Duodenal mucosa (tissue), 2 donors: ENCODE measurements at regions not wholly inside any gene's neighbourhood (a gene's known extent, or its start where the extent isn't known, plus 50 kb on each side); places are given as distances from the start of the nearest gene placed in this dataset.
"Not testable (repeated sequence)": the region's sequence is repeated elsewhere in the genome, so short reads cannot be mapped to it uniquely, and the experiment has no call there.

Experiments used
- H3K27ac ChIP-seq: one replicate; pipeline ENCODE4 v1.7.0; 2013; ENCODE audit warnings: low read depth, low read length
- H3K27me3 ChIP-seq, 2 donors: one replicate each; pipeline ENCODE4 v1.7.0; 2013; ENCODE audit warnings: low read length in 2 of 2, control low read depth in 1 of 2; ENCODE audit not compliant: insufficient read depth in 2 of 2, control insufficient read depth in 1 of 2
- H3K36me3 ChIP-seq, 2 donors: one replicate each; pipeline ENCODE4 v1.7.0; 2013; ENCODE audit warnings: low read length in 2 of 2, control low read depth in 1 of 2; ENCODE audit not compliant: insufficient read depth in 2 of 2, control insufficient read depth in 1 of 2
- H3K4me1 ChIP-seq, 2 donors: one replicate each; pipeline ENCODE4 v1.7.0; 2013; ENCODE audit warnings: low read length in 2 of 2, control low read depth in 1 of 2; ENCODE audit not compliant: insufficient read depth in 2 of 2, control insufficient read depth in 1 of 2
- H3K4me3 ChIP-seq, 2 donors: one replicate each; pipeline ENCODE4 v1.7.0; 2013; ENCODE audit warnings: low read length in 2 of 2, low read depth in 1 of 2
- H3K9ac ChIP-seq, 2 donors: one replicate each; pipeline ENCODE4 v1.7.0; 2013; ENCODE audit warnings: low read length in 2 of 2, low read depth in 1 of 2
- H3K9me3 ChIP-seq, 2 donors: one replicate each; pipeline ENCODE4 v1.7.0; 2013; ENCODE audit warnings: low read length in 2 of 2, control low read depth in 1 of 2; ENCODE audit not compliant: control insufficient read depth in 1 of 2

- H3K4me1 ChIP-seq, H3K4me3 ChIP-seq, H3K27me3 ChIP-seq, H3K27ac ChIP-seq, H3K9ac ChIP-seq, H3K36me3 ChIP-seq, H3K9me3 ChIP-seq: not testable (repeated sequence)
These were observed 112.3 kb upstream of the ITGA6 start for GRCh38 chr2:172315070-172315469.

DNA sequence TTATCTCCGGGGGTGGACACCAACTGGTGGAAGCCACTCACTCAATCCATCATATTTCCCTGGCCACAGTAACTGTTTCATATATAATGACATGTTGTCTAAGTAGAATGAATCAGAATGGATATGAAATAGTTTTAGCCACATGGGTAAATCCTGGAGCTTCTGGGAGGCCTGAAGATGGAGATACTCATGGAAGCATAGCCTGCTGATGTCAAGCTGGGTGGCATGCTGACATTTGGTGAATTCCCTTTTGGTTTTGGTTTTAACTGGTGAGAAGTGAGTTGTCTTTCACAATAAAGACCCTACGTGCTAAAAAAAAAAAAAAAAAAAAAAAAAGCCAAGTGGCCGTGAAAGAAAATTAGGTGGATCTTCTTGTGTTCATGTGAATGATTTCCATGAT lies 105.3 kb upstream of the ITGA6 start:
- no peaks in the 10 kb centered on the region for H3K27me3 ChIP-seq
- H3K9me3 ChIP-seq, result no peaks in the 10 kb centered on the region
- no peak overlapping the region for H3K27ac ChIP-seq
- no peaks in the 10 kb centered on the region for H3K36me3 ChIP-seq
- no peak overlapping the region for H3K9ac ChIP-seq
- H3K4me3 ChIP-seq, result no peak overlapping the region
- H3K4me1 ChIP-seq, result no peaks in the 10 kb centered on the region

DNA sequence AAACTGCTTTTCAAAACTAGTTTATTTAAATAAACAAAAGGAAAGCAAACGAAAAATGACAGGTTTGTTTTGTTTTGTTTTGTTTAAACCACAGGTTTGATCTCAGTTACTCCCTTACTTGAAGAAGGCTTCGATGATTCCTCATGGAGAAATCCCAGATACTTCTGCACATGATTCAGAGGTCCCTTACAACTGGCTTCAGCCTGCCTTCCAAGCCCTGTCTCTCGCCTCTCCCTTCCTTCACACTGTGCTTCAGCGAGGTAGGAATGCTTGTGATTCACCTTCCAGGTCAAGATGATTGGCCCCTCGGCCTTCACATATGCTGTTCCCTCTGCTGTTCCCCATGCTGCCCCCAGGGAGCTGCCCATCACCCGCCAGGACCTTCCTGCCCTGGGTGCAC lies 104.1 kb upstream of the ITGA6 start:
- no peaks in the 10 kb centered on the region for H3K4me1 ChIP-seq
- H3K9ac ChIP-seq, result no peak overlapping the region
- H3K36me3 ChIP-seq, result no peaks in the 10 kb centered on the region
- H3K4me3 ChIP-seq, result no peak overlapping the region
- H3K27me3 ChIP-seq, result no peaks in the 10 kb centered on the region
- H3K27ac ChIP-seq, result no peak overlapping the region
- H3K9me3 ChIP-seq, result no peaks in the 10 kb centered on the region

DNA sequence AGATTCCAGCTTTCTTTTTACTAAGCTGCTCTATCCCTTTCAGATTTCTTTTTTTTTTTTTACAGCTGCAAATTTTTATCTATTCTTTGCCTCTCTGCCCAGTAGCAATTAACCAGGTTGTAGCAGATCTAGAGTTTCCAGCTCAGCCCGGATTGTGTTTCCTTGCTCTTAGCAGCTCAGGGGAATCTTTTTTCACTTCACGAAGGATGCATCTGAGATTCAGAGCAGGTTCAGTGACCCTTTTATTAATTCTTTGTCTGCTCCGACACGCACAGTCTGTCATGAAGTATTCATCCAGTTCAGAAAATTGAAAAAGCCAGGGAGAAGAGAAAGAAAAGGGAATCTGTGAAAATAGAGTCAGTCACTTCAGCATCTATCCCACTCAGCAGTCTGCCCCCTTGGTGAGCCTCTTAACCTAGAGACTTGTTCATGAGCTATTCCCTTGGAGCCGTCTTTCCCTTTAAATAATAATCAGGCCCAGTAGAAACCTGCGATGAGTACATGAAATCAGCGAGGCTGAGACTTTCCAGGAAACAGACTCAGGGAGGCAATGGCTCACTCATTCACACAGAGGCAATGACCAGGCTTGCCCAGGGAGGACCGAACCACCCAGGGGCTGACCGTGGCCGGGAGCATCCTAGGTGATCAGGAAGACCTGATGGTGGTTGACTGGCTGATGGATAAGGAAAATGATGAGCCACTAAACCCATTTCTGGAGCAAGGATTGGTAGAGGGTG lies 103.4 kb upstream of the ITGA6 start:
- Histone ChIP-seq H3K36me3 (no peaks in the 10 kb centered on the region), H3K4me1 (peaks cover 4 to 5% of the 10 kb centered on the region in 2 donors), H3K9me3 (no peaks in the 10 kb centered on the region), H3K27me3 (no peaks in the 10 kb centered on the region), H3K4me3 (no peak overlapping the region), H3K27ac (no peak overlapping the region), H3K9ac (no peak overlapping the region)

GRCh38 chr2:172326211-172326509 lies 101.2 kb upstream of the ITGA6 start:
- no peaks in the 10 kb centered on the region for H3K36me3 ChIP-seq
- H3K4me1 ChIP-seq, result peaks cover 23 to 26% of the 10 kb centered on the region in 2 donors
- H3K9me3 ChIP-seq, result no peaks in the 10 kb centered on the region
- H3K27ac ChIP-seq, result no peak overlapping the region
- H3K27me3 ChIP-seq, result no peaks in the 10 kb centered on the region
- no peak overlapping the region for H3K4me3 ChIP-seq
- no peak overlapping the region for H3K9ac ChIP-seq

DNA sequence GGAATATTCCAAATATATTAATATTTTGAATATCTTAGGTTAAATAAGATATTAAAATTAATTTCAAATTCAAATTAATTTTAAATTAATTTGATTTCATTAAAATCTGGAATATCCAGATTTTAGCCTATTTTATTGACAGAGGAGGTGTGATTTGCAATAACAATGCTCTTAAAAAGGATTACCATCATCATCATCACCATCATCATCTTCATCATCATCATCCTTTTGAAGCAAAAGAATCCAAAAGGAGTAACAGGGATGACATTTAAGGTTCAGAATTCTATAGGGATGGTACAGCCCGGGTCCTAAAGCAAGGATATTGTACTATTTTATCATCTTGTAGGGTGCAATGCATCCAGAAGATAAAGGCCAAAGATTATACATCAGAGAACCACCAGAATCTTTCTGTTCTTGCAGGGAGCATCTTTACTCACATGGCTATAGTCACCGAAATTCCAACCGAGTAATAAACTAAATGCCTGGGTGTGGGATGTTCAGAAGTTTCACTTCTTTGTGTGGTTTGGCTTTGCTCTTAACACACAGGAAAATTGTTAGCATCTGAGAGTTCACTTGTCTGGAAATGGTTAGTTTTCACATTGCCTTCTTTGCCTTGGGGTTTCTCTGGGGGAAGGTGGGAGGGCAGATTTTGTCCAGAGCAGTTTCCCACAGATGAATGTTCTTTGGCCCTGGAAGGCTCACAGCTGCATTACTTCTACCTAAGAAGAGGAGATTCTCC lies 99.1 kb upstream of the ITGA6 start:
- H3K36me3 ChIP-seq, result no peaks in the 10 kb centered on the region
- no peak overlapping the region for H3K4me3 ChIP-seq
- H3K27me3 ChIP-seq, result no peaks in the 10 kb centered on the region
- no peak overlapping the region for H3K27ac ChIP-seq
- H3K9ac ChIP-seq, result no peak overlapping the region
- H3K4me1 ChIP-seq, result peaks cover 28 to 31% of the 10 kb centered on the region in 2 donors
- no peaks in the 10 kb centered on the region for H3K9me3 ChIP-seq

DNA sequence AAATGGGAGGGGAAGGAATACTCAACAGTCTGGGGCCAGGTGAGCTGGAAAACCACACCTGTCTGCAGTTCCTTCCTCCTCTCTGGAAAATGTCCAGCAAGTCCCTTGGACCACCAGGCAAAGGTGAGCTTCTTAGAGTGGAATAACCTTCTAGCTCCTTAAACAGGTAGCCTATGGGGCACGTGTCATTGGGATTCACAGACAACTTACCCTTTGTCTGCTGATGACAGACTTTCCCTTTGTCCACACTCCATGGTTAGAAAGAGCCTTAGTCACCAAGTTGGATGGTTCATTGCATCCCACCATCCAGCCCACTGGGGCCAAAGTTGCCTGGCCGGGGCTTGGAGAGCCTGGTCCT lies 98.0 kb upstream of the ITGA6 start:
- no peaks in the 10 kb centered on the region for H3K27me3 ChIP-seq
- no peak overlapping the region for H3K9ac ChIP-seq
- H3K27ac ChIP-seq, result peak overlapping the region; percentile 53
- H3K9me3 ChIP-seq, result no peaks in the 10 kb centered on the region
- peaks cover 33 to 39% of the 10 kb centered on the region in 2 donors for H3K4me1 ChIP-seq
- H3K36me3 ChIP-seq, result no peaks in the 10 kb centered on the region
- peak overlapping the region in 1 of 2 donors; percentile 5 for H3K4me3 ChIP-seq

DNA sequence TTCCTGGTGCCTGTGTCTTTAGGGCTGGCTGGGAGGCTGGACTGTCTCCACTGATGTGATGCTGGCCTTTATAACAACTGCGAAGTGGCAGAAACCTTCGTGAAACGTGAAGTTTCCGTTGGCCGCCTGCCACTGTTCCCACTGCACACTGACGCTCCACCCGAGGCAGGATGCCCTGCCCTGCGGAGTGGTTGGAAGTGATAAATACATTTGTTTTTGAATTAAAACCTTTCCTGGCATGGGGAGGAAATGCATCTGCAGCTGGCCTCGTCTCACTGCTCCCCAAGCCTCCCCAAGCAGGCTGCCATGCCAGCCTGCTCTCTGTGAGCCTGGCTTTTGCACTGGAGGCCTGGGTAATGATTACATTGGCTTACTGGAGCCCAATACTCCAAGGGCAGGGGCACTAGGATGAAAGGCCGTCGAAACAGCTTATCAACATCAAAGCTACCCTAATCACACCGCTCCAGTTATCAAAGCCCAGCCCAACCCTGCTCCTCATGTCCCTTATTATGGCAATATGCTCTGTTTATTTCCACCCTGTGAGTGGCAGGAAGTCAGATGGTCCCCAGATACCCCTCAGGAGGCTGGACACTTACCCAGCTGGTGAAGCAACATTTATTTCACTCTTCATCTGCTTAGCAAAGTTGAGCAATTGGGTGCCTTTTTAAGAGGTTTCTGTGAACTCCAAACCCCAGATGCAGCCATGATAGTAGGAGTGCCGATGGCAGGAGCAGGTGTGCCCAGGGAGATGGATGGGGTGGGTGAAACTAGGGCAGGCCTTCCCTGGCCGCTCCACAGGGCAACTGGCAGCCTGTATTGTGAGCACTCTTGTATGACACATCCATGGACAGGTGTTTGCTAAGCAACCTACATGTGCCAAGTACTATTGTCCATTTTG lies 97.4 kb upstream of the ITGA6 start:
- peaks cover 36 to 42% of the 10 kb centered on the region in 2 donors for H3K4me1 ChIP-seq
- peak overlapping the region in 1 of 2 donors; percentile 5 for H3K4me3 ChIP-seq
- no peaks in the 10 kb centered on the region for H3K27me3 ChIP-seq
- no peak overlapping the region for H3K9ac ChIP-seq
- no peaks in the 10 kb centered on the region for H3K9me3 ChIP-seq
- peak overlapping the region; percentile 53 for H3K27ac ChIP-seq
- no peaks in the 10 kb centered on the region for H3K36me3 ChIP-seq

DNA sequence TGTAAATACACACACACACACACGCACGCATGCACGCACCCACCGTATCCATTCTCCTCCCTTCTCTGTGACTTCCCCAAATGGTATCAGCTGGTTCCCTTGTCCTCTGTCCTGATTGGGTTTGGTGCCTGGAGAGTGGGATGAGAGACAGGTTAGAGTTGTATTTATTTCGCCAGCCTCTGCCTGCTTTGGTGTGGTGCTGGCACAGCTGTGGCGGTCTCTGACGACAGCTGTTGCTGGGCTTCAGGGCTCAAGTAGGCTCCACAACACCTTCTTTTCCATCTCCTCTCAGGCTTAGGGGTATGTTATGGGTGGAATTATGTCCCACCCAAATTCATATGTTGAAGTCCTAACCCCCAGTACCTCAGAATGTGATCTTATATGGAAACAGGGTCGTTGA lies 94.9 kb upstream of the ITGA6 start:
- H3K36me3 ChIP-seq, result no peaks in the 10 kb centered on the region
- H3K9me3 ChIP-seq, result no peaks in the 10 kb centered on the region
- no peak overlapping the region for H3K9ac ChIP-seq
- no peak overlapping the region for H3K4me3 ChIP-seq
- H3K27me3 ChIP-seq, result no peaks in the 10 kb centered on the region
- H3K4me1 ChIP-seq, result peaks cover 61 to 66% of the 10 kb centered on the region in 2 donors
- no peak overlapping the region for H3K27ac ChIP-seq
